ENCODE measurements at regions not wholly inside any gene's neighbourhood (a gene's known extent, or its start where the extent isn't known, plus 50 kb on each side); places are given as distances from the start of the nearest gene placed in this dataset.
"Not testable (repeated sequence)": the region's sequence is repeated elsewhere in the genome, so short reads cannot be mapped to it uniquely, and the experiment has no call there.

GRCh38 chr12:67716817-67717216 is 68.3 kb downstream of the DYRK2 start:
- no peak for DNase-seq

- DNase-seq, result not testable (repeated sequence)
Observed at GRCh38 chr12:67719303-67719702, 70.8 kb downstream of the DYRK2 start.

DNA sequence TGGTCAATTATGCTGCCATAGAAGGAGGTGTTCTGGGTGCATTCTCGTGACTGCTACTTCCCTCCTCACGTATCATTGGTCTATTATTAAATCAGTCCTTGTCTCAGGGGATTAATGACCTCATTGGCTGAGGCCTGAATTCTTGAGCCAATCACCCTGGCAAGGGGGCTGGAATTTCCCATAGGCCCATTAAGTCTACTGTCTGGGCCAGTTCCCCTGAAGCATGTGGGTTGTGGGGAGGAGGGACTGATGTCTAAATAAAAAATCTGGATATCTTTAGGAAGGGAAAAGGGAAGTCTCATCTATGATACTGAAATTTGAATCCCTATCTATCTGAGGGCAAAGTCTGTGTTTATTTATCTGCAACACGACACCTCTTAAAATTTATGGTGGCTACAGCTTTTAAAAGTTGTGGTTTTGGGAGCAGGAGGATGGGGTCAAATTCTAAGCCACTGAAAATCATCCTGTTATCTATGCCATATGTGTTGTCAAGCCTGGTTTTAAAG is 71.9 kb downstream of the DYRK2 start:
- no peak for DNase-seq

DNA sequence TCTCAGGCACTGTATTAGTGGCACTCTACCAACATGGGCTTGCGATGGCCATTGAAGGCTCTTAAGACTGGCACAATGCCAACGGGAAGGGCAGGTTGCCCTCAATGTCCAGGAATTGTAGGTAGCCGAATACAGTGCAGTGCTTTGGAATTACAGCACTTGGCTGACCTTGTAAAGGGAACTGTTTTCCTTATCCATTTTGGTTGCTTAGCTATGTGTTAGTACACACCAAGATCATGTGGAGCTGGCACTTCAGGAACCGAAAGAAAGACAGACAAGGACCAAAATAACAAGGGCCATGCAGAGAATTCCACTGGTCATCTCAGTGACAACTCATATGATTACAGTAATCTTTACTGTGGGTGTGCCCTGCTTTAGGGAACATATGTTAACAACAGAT is 72.7 kb downstream of the DYRK2 start:
- no peak for DNase-seq

DNA sequence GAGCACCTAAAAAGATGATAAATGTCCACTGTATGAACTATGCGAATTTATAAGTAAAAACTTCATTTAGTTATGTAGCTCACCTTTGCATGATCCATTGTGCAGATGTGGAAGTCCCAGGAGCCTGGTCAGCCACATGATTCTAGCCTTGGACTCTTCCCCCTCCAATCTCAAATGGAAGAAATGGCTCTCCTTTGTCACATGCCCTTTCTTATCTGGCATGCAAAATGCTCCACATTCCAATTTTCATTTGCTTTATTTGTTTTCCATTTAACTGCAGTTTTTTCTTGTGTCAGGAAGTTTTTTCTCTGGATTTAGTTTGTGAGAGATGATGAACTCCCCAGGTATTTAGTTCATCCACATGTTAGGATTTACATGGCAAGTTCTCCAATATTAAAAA is 73.8 kb downstream of the DYRK2 start:
- no peak for DNase-seq

DNA sequence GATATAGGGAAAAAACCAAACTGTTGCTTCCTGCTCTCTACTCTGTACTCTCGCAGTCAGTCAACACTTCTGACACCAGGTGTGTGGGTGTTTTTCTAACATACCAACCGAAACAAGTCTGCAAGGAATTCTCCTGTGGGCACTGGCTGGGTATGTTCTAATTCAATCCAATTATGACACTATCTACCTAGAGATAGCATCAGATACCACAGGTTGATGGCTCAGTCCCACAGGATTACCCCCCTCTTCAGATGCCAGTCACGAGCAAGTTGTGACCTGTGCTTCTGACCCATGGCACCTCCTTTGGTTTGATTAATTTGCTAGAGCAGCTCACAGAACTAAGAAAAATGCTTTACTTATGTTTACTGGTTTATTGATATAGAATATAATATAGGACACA is 78.3 kb downstream of the DYRK2 start:
- DNase-seq, result no peak

GRCh38 chr12:67727702-67728666 is 79.4 kb downstream of the DYRK2 start:
- no peak for DNase-seq

GRCh38 chr12:67732857-67733256 is 84.3 kb downstream of the DYRK2 start:
- no peak for DNase-seq

DNA sequence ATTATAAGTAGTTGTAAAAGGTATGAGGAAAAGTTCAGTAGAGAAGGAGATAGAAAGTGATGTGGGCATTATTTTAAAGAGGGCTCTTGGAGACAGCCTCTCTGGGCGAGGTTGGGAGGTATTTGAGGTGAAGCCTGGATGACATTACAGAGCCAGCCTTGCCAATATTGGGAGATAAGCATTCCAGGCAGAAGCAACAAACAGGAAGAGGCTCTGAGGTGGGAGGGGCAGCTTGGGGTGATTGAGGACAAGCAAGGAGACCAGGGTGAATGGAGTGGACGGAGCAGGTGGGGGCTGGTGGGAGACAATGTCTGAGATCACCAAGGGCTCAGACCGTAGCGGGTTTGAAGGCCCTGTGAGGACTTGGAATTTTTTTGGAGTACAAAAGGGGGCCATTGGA is 87.3 kb downstream of the DYRK2 start:
- DNase-seq, result no peak

DNA sequence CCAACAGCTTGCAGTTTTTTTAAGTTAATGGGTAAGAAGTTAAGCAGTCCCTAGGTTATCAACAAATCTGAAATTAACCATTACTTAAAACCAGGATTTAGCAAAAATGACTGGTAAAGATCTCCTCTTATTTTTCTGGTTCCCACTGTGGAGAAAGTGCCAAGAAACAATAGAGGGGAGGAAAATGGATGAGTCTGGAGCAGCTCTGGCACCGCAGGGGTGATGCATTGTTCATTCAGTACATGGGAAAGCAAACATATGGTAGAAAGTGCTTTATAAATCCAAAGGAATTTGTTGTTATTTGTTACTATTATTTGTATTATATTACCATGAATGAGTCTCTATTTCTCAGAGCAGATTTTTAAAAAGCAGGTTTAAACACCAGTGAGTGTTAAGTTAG is 92.2 kb downstream of the DYRK2 start:
- DNase-seq, result no peak

DNA sequence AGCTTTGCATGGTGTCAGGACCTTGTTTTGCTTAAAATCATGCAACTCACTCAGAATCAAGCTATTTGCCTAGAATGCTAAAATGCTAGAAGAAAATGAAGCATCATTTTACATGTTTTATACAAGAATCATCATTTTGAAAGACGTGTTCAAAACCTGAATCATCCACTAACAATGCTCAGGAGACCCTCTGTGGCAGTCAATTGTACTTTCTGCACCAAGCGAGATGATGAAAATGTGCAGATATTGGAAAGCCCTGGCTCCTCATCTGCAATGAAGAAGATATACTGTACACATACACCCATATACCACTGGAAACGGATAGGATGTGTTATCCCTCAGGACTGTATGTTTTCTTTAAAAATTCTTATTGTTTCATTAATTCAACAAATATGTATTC is 92.7 kb downstream of the DYRK2 start:
- no peak for DNase-seq

- DNase-seq, result no peak
Observed at GRCh38 chr12:67742461-67742860, 93.9 kb downstream of the DYRK2 start.

DNA sequence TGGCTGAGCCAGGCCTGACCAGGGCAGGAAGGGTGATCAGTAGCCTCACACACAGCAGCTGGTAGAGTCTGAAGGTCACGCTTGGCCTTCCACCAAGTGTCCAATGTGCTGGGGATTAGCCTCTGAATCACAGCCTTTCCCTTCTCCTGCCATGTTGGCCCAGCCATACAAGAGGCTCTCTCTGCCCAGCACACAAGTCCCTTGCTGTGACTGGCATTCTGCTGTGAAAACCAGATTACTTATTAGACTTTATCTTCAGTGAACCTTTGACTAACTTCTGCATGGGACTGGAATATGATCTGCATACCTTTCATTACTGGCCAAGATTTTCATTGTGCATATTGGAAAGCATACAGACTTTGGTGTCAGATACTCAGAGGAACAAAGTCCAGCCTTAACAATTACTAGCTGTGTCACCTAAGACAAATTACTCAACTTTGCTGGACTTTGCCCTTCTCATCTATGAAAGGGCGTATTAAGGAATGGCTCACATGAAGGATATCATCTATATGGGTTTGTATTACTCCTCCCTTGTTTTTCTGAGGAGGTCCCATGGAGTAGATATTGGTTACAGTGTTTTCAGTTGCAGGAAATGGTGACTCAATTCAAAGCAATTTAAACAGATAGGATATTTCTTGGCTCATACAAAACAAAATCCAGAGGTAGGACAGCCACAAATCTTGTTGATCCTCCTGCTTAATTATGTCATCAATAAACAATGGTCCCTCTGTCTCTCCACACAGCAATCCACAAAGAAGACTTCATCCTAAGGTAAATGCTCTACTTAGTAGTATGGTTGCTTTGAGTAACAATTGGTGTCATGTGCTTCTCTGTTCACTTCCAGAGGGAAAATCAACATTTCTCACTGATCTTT is 99.6 kb downstream of the DYRK2 start:
- DNase-seq, result no peak

GRCh38 chr12:67748743-67749040 is 100.1 kb downstream of the DYRK2 start:
- no peak for DNase-seq

DNA sequence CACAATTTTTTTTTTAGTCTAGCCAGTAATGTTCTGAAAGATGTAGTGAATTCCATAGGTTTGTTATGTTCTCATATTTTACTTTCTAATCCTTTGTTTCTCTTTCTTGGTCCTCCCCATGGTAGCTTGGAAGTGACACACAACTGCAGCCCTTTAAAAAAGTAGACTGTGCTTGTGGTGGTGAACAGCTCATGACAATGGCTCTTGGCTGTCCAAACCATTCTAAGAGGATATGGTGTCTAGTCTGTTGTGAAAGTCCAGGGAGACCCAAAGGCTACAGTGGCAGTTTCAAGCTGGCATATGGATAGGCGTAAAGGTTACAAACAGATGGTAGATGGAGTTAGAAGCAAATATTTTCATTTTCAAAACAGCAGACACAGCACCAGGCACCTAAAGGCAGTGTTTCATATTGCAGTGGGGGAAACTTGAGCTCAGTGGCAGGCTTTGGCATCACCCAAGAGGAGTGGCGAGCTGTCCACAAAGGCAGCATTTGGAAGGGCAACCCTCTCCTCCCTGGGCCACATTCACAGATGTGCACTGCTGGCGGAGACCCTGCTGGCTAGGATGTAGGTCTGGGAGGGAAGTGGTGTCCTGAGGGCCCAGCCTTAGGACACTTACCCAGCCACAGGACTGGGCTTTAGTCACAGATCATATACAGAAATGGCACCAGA is 102.1 kb downstream of the DYRK2 start:
- no peak for DNase-seq

- no peak for DNase-seq
Observed at GRCh38 chr12:67751381-67751928, 102.9 kb downstream of the DYRK2 start.

DNA sequence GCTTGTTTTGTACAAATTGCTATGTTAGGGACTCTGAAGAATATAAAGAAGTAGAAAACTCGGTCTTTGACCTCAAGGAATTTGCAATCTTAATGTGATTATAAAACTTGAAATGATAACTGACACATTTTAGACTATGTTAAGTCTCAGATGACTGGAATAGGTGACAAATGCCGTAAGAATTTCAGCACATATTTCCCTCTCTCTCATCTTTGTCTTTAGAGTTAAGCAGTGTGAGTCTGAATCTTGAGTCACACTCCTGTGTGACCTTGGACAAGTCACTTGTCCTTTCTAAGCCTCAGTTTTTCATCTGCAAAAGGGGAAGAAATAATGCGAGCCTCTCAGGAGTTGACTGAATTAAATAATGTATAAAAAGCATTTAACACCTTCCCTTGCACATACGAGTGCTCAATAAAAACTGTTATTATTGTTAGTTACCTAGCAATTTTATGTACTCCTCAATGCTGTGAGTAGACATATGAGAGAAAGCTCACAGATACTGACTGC is 103.7 kb downstream of the DYRK2 start:
- no peak for DNase-seq

- DNase-seq, result no peak
Observed at GRCh38 chr12:67754933-67755697, 106.6 kb downstream of the DYRK2 start.

DNA sequence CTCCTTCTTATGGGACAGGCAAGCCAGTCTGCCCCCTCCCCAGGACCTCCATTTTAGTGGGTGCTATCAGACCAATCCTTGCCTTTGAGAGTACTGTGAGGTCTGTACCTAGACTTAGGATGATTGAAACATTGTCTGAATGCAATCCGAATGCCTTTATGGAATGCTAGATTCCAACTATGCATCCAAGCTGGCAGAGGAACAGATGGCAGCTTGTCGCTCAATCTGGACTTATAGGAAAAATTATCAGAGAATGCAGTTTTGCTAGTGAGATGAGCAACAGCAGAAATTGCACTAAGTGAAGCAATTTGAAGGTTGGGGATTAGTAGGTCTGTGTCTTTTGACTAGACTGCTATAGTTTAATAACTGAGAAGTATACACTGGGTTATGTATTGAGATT is 109.1 kb downstream of the DYRK2 start:
- no peak for DNase-seq

GRCh38 chr12:67758119-67758518 is 109.6 kb downstream of the DYRK2 start:
- no peak for DNase-seq

- no peak for DNase-seq
Observed at GRCh38 chr12:67758521-67758920, 110.0 kb downstream of the DYRK2 start.

GRCh38 chr12:67759829-67760228 is 111.3 kb downstream of the DYRK2 start:
- DNase-seq, result no peak

All from CD4-positive, alpha-beta T cell treated with Interleukin-21 for 1 hour (primary cell).